Keratinocyte (primary cell): ENCODE measurements at regions not wholly inside any gene's neighbourhood (a gene's known extent, or its start where the extent isn't known, plus 50 kb on each side); places are given as distances from the start of the nearest gene placed in this dataset.

Experiments used
- DNase-seq: peaks from one replicate; pipeline ENCODE4 v3.0.0-alpha.2; 2011; ENCODE audit warnings: low read depth, missing footprints, low spot score
- FAIRE-seq: peaks from 2 replicates; lab custom pipeline; 2011; peaks lifted over from hg19 to GRCh38; lab: Jason Lieb, UNC
- H2AFZ ChIP-seq: 2 replicates; pipeline ENCODE4 v1.6.0; 2012; ENCODE audit warnings: low read length, control low read depth, inconsistent platforms; ENCODE audit not compliant: control insufficient read depth
- H3K27ac ChIP-seq: 2 replicates; pipeline ENCODE4 v1.5.1; 2011; ENCODE audit warnings: low read length; ENCODE audit not compliant: control insufficient read depth, insufficient read depth
- H3K27me3 ChIP-seq: 3 replicates; pipeline ENCODE4 v1.6.0; 2011; ENCODE audit warnings: low read length; ENCODE audit not compliant: control insufficient read depth, insufficient read depth; ENCODE audit errors: extremely low read depth
- H3K36me3 ChIP-seq, 2 experiments: 2 replicates in 1 of 2; 3 replicates in 1 of 2; pipeline ENCODE4 v1.5.1; 2011; ENCODE audit warnings: low read length in 2 of 2, mild to moderate bottlenecking in 1 of 2; ENCODE audit not compliant: control insufficient read depth in 2 of 2, insufficient read depth in 2 of 2; ENCODE audit errors: extremely low read depth in 1 of 2
- H3K4me1 ChIP-seq: 3 replicates; pipeline ENCODE4 v1.5.1; 2011; ENCODE audit warnings: low read length; ENCODE audit not compliant: control insufficient read depth, insufficient read depth; ENCODE audit errors: extremely low read depth
- H3K4me2 ChIP-seq: 3 replicates; pipeline ENCODE4 v1.6.0; 2011; ENCODE audit warnings: low read depth, low read length; ENCODE audit not compliant: control insufficient read depth, insufficient read depth; ENCODE audit errors: extremely low read depth
- H3K4me3 ChIP-seq, 3 experiments: fragments of 200-600 bp in 1 of 3; sonication (generic) in 1 of 3; 2 replicates in 2 of 3; 3 replicates in 1 of 3; pipeline ENCODE4 v1.5.1; 2011 to 2016; ENCODE audit warnings: low read length in 3 of 3, mild to moderate bottlenecking in 3 of 3, control low read depth in 2 of 3, inconsistent platforms in 1 of 3, low read depth in 1 of 3, mixed read lengths in 1 of 3, mixed run types in 1 of 3, moderate library complexity in 1 of 3; ENCODE audit not compliant: control insufficient read depth in 2 of 3, insufficient read depth in 2 of 3; ENCODE audit errors: extremely low read depth in 1 of 3
- H3K79me2 ChIP-seq: 2 replicates; pipeline ENCODE4 v1.6.0; 2012; ENCODE audit warnings: low read length; ENCODE audit not compliant: control insufficient read depth, insufficient read depth
- H3K9ac ChIP-seq: 3 replicates; pipeline ENCODE4 v1.6.0; 2011; ENCODE audit warnings: low read length; ENCODE audit not compliant: control insufficient read depth, insufficient read depth; ENCODE audit errors: extremely low read depth
- H3K9me1 ChIP-seq: 3 replicates; pipeline ENCODE4 v1.6.0; 2011; ENCODE audit warnings: low read length; ENCODE audit not compliant: control insufficient read depth, insufficient read depth; ENCODE audit errors: extremely low read depth
- H3K9me3 ChIP-seq: 2 replicates; pipeline ENCODE4 v1.5.1; 2012; ENCODE audit warnings: low read depth, low read length; ENCODE audit not compliant: control insufficient read depth
- H4K20me1 ChIP-seq: 3 replicates; pipeline ENCODE4 v1.6.0; 2011; ENCODE audit warnings: low read length; ENCODE audit not compliant: control insufficient read depth, insufficient read depth; ENCODE audit errors: extremely low read depth
- CTCF ChIP-seq, 3 experiments: IDR thresholded peaks in 1 of 3; conservative IDR thresholded peaks in 1 of 3; optimal IDR thresholded peaks in 1 of 3; 2 replicates in 2 of 3; 3 replicates in 1 of 3; pipeline versions ENCODE3 to v1.5.1; 2011; ENCODE audit warnings: low read length in 3 of 3, mild to moderate bottlenecking in 3 of 3, moderate library complexity in 2 of 3, control low read depth in 1 of 3, inconsistent platforms in 1 of 3; ENCODE audit not compliant: insufficient read depth in 2 of 3; ENCODE audit errors: extremely low read depth in 1 of 3
- EZH2 ChIP-seq: IDR thresholded peaks from one replicate; pipeline ENCODE4 v1.6.1; 2012; ENCODE audit warnings: inconsistent platforms, mild to moderate bottlenecking, low read length, moderate library complexity
- dilution Hi-C: fragments of 300-500 bp; cut with MboI; formaldehyde crosslinking; loops from one replicate; pipeline ENCODE4 v1.7.0; 2020; ENCODE audit warnings: low sequenced_read_pairs; ENCODE audit not compliant: extremely low pct_ligation_motif_present

DNA sequence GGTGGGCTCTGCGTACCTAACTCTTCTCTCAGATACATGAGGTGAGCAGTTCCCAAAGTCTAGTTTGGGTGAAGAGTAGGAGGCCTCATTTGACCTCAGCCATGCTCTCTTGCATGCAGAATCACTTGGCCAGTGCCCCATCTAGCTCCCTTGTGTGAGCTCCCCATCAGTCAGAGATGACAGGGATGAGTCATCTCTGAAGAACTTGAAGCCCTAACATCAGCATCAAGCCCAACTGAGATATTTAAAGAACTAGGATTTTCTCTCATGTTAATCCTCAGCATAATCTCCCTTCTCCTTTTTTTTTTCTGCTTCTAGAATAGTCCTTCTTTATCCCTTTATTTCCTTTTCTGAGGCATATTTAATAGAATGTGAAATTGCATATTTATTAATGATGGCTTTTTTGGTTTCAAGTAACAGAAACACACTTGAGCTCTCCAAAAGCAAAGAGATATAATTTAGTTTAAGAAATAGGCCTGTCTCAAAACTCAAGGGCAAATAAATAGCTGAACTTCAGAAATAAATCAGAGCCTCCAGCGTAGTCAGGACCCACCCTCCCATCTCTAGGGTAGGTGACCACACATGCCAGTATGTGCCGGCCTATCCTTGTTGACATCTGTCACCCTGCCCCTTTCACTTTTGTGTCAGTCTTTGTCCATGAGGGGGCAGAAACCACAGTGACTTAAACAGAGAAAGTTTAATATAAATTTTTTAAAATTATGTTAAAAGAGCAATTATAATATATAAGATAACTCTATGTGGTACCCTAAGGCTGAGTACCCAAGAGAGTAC lies 112.3 kb downstream of the TSEN15 start:
- no peak overlapping the region for H3K4me3 ChIP-seq
- no peaks in the 10 kb centered on the region for H3K36me3 ChIP-seq
- H3K9ac ChIP-seq = no peak overlapping the region
- H4K20me1 ChIP-seq = no peaks in the 10 kb centered on the region
- H3K79me2 ChIP-seq = no peaks in the 10 kb centered on the region
- H3K4me2 ChIP-seq = no peak overlapping the region
- no peaks in the 10 kb centered on the region for H3K9me3 ChIP-seq
- H3K27ac ChIP-seq = no peak overlapping the region
- TF ChIP-seq CTCF (optimal IDR thresholded peaks at IDR 0.05 in 1 of 3, IDR thresholded peaks at IDR 0.05 in 1 of 3, conservative IDR thresholded peaks at IDR 0.05 in 1 of 3; ENCODE audit: extremely low read depth in 1 of 3, insufficient read depth in 2 of 3, low read length in 3 of 3) (no peak), EZH2 (no peak)
- no peak for DNase-seq
- no peaks in the 10 kb centered on the region for H3K27me3 ChIP-seq
- no peak overlapping the region for H2AFZ ChIP-seq
- peak; percentile 13 for FAIRE-seq
- dilution Hi-C loops = no loop called here
- H3K9me1 ChIP-seq = no peaks in the 10 kb centered on the region
- H3K4me1 ChIP-seq = peaks cover 15% of the 10 kb centered on the region

DNA sequence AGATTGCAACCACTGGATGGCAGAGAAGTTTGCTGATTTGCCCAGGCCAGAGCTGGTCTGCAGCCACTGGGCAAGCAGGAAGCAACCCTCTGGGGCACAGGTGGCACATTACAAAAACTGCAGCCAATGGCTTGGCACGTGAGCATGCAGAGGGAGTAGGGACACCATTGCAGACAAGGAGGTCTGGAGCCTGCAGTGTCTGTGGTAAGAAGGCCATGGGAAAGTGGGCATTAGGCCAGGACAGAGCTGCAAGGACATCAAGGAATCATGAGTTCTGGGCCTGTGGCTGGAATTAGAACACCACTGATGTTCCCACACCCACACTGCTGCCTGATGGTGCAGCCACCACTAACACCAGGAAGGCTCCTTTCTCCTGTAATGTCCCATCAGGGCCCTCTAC lies 113.0 kb downstream of the TSEN15 start:
- no peaks in the 10 kb centered on the region for H4K20me1 ChIP-seq
- no peak overlapping the region for H2AFZ ChIP-seq
- dilution Hi-C loops = no loop called here
- TF ChIP-seq CTCF (optimal IDR thresholded peaks at IDR 0.05 in 1 of 3, IDR thresholded peaks at IDR 0.05 in 1 of 3, conservative IDR thresholded peaks at IDR 0.05 in 1 of 3; ENCODE audit: extremely low read depth in 1 of 3, insufficient read depth in 2 of 3, low read length in 3 of 3) = no peak
- no peak for TF ChIP-seq EZH2
- no peaks in the 10 kb centered on the region for H3K79me2 ChIP-seq
- no peak for FAIRE-seq
- no peak for DNase-seq
- no peaks in the 10 kb centered on the region for H3K27me3 ChIP-seq
- H3K9ac ChIP-seq = no peak overlapping the region
- H3K9me3 ChIP-seq = no peaks in the 10 kb centered on the region
- H3K36me3 ChIP-seq = no peaks in the 10 kb centered on the region
- H3K9me1 ChIP-seq = no peaks in the 10 kb centered on the region
- H3K4me1 ChIP-seq = peaks cover 10% of the 10 kb centered on the region
- no peak overlapping the region for H3K27ac ChIP-seq
- H3K4me2 ChIP-seq = no peak overlapping the region
- H3K4me3 ChIP-seq = no peak overlapping the region
